CD1c-positive myeloid dendritic cell (primary cell): ENCODE measurements at regions not wholly inside any gene's neighbourhood (a gene's known extent, or its start where the extent isn't known, plus 50 kb on each side); places are given as distances from the start of the nearest gene placed in this dataset.
"Not testable (repeated sequence)": the region's sequence is repeated elsewhere in the genome, so short reads cannot be mapped to it uniquely, and the experiment has no call there.

Source experiments
- DNase-seq: peaks from one replicate; pipeline ENCODE4 v3.0.0-alpha.2; 2016; ENCODE audit errors: extremely low spot score

DNA sequence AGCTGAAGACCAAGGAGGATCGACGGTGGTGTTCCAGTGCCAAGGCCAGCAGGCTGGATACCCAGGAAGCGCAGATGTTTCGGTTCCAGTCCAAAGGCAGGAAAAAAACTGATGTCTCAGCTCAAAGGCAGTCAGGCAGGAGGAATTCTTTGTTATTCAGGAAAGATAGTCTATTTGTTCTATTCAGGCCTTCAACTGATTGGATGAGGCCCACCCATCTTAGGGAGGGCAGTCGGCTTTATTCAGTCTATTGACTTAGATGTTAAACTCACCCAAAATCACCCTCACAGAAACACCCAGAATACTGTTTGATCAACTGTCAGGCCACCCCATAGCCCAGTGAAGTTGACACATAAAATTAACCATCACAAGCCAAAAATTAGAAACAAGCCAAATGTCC, 63.9 kb upstream of the SMURF2 start:
- not testable (repeated sequence) for DNase-seq

DNA sequence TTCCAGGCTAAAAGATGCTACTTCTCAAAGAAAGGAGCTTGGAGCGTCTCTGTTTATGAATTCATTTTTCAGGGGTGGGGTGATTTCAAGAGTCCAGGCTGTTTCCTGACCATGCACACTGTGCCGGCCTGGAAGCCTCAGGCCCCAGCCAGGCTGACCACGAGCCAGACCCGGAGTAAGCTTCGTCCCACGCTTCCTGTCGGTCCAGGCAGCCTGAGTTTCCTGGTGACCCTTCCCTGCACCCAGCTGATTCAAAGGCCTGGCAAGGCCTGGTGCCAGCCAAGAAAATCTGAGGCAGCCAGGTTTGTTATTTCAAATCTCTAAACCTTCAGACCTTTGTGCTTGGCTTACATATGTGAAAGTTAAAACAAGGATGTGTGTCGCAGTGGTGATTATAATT, 62.1 kb upstream of the SMURF2 start:
- DNase-seq, result not testable (repeated sequence)

DNA sequence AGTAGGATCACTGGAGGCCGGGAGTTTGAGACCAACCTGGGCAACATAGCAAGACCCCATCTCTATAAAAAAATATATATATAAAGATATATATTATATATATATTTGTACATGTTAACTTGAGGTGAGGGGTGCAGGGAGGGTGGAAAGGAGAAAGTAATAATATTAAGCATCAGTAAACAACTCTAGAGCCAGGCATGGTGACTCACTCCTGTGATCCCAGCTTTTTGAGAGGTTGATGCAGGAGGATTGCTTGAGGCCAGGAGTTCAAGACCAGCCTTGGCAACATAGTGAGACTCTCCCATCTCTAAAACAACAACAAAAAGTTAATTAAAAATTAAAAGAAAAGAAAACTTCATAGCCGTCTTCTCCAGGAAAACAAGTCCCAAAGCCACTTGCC, 61.7 kb upstream of the SMURF2 start:
- no peak for DNase-seq

DNA sequence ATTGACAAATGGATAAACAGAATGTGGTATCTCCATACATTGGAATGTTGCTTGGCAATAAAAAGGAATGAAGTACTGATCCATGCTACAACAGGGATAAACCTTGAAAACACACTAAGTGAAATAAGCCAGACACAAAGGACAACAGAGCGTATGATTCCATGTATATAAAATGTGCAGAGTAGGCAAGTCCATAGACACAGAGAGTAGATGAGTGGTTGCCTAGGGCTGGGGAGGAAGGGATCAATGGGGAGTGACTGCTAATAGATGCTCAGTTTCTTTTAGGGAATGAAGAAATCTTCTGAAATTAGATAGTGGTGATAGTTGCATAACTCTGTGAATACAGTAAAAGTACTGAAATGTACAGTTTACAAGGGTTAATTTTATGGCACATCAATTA, 59.4 kb upstream of the SMURF2 start:
- not testable (repeated sequence) for DNase-seq

DNA sequence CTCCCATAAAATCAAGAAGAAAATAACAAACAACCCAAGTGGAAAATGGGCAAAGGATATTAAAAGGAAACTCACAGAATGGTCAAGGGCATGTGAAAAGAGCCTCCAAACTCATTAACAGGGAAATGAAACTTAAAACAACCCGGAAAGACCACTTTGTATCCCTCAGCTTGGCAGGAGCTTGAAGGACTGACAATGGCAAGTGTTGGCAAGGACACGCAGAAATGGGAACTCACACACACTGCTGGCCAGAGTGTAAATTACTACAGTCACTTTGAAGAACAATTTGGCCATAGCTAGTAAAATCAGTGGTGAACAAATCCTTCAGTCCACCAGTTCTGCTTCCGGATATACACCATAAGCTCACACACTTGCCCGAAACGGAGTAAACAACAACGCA, 58.1 kb upstream of the SMURF2 start:
- not testable (repeated sequence) for DNase-seq

DNA sequence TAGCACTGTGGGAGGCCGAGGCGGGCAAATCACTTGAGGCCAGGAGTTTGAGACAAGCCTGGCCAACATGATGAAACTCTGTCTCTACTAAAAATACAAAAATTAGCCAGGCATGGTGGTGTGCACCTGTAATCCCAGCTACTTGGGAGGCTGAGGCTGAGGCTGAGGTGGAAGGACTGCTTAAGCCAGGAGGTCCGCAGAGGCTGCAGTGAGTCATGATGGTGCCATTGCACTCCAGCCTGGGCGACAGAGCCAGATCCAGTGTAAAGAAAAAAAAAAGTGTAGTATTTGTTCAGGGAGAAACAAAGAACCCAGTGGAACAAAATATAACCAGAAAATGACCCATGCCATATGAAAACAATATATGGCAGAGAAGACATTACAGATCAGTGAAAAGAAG, 57.4 kb upstream of the SMURF2 start:
- not testable (repeated sequence) for DNase-seq

DNA sequence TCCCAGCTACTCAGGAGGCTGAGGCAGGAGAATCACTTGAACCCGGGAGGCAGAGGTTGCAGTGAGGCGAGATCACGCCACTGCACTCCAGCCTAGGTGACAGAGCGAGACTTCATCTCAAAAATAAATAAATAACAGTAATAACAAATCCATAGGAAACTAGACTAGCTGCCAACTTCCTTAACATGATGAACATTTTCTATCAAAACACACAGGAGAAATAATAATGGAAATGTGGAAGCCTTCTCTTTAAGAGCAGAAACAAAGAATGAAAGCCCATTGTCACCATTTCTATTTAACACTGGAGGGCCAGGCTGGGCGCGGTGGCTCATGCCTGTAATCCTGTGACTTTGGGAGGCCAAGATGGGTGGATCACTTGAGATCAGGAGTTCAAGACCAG, 56.7 kb upstream of the SMURF2 start:
- not testable (repeated sequence) for DNase-seq

DNA sequence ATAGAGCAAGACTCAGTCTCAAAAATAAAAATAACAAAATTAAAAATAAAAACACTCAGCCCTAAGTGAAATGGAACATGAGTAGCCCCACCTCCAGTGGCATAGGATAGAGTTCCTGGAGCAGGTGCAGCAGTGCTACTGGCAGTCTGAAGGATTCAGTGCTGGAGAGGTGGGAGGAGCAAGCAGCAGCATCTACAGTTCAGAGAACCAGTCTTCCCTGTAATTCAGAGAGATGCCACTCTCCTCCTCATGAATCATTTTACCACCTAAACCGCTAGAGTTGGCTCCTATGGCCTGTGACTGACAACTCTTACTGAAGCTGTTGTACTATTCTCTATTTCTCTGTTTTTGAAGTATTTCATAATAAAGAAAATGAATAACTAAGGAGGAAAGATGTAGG, 56.0 kb upstream of the SMURF2 start:
- DNase-seq, result no peak

DNA sequence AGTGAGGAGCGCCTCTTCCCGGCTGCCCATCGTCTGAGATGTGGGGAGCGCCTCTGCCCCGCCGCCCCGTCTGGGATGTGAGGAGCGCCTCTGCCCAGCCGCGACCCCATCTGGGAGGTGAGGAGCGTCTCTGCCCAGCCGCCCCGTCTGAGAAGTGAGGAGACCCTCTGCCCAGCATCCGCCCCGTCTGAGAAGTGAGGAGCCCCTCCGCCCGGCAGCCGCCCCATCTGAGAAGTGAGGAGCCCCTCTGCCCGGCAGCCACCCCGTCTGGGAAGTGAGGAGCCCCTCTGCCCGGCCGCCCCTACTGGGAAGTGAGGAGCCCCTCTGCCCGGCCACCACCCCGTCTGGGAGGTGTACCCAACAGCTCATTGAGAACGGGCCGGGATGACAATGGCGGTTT, 54.4 kb upstream of the SMURF2 start:
- DNase-seq, result not testable (repeated sequence)

DNA sequence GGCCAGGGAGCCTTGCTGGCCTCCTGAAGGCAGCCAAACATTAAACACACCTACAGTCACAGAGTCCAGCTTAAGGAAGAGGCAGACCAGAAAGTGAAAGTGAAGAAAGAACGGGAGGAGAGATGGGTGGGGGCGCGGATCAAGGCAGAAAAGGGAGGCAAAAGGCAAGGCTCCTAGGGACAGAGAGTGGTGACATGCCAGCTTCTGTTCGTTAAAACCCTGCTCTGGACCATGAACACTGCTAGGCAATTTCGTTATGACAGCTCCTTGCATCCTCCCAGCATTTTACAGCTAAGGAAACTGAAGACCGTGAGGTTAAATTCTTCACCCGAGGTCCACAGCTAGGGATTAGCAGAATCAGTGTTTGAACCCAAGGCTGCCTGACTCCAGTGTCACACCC, 51.7 kb upstream of the SMURF2 start:
- DNase-seq, result not testable (repeated sequence)

DNA sequence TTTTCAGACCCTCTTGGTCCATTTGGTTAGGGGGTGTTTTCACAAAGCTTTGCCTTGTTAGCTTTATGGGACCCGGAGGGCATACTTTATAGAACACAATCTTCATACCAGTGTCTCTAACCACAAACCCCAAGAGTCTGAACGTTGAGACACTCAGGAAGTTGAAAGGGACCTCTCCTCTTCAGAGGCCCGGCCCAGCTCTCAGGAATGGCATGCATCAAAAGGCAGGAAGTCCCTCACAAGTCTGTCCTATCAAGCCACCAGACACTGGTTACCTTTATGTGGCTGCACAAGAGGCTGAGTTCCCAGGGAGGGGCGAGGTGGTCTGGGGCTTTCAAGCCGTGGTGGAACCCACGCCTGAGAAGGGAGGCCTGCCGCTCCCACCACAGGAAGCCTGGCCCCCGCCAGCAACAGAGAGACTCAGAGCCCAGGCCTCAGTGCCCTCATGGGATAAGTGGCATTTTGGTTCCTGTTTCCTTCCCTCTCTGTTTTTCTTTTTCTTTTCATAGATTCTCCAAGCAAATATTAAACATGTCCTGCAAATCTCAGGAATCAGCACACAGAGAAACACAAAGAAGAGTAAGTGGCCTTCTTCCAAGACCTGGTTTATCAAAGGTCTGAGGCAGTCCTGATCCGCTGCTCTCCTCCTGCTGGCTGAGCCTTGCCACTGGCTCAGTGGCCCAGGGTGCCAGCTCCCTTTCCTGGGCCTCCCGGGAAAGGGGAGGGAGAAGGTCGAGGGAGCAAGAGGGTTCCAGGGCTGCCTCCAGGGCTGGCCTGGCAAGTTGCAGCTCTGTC, 50.6 kb upstream of the SMURF2 start:
- DNase-seq, result not testable (repeated sequence)
